Calu3 (cell line): ENCODE measurements at regions not wholly inside any gene's neighbourhood (a gene's known extent, or its start where the extent isn't known, plus 50 kb on each side); places are given as distances from the start of the nearest gene placed in this dataset.

ENCODE experiments used
- BruUV-seq: library from RNA; stranded (reverse); fragments of 400-500 nt; replicated peaks from 2 replicates; lab custom pipeline; 2021; lab: Mats Ljungman, UMichigan
- CTCF ChIA-PET: fragments of 300-600 bp; sonication (Branson Sonifier 250); formaldehyde crosslinking; loops from one replicate; lab custom pipeline; 2022; ENCODE audit warnings: antibody characterized with exemption; lab: Charles Lee
- DNase-seq: peaks from one replicate; pipeline ENCODE4 v3.0.0; 2022
- H3K27ac Mint-ChIP-seq: one replicate; pipeline ENCODE4 v1.8.0; 2022; ENCODE audit warnings: mixed read lengths; ENCODE audit not compliant: unreplicated experiment
- H3K27me3 Mint-ChIP-seq: one replicate; pipeline ENCODE4 v1.8.0; 2022; ENCODE audit warnings: mixed read lengths; ENCODE audit not compliant: unreplicated experiment
- H3K36me3 Mint-ChIP-seq: one replicate; pipeline ENCODE4 v1.8.0; 2022; ENCODE audit warnings: mild to moderate bottlenecking, moderate library complexity, mixed read lengths; ENCODE audit not compliant: insufficient read depth, unreplicated experiment
- H3K4me1 Mint-ChIP-seq: one replicate; pipeline ENCODE4 v1.8.0; 2022; ENCODE audit warnings: mild to moderate bottlenecking, low read depth, mixed read lengths; ENCODE audit not compliant: unreplicated experiment
- H3K4me3 Mint-ChIP-seq: one replicate; pipeline ENCODE4 v1.8.0; 2022; ENCODE audit warnings: mild to moderate bottlenecking, low read depth, moderate library complexity, mixed read lengths; ENCODE audit not compliant: unreplicated experiment
- H3K9me3 Mint-ChIP-seq: one replicate; pipeline ENCODE4 v1.8.0; 2022; ENCODE audit warnings: low read depth, mixed read lengths; ENCODE audit not compliant: unreplicated experiment
- CTCF ChIP-seq: fragments of 200-600 bp; IDR thresholded peaks from one replicate; pipeline ENCODE4 v1.8.0; 2022; ENCODE audit warnings: antibody characterized with exemption; ENCODE audit not compliant: unreplicated experiment
- intact Hi-C: fragments of 100-400 bp; cut with micrococcal nuclease; formaldehyde crosslinking; loops from one replicate; pipeline ENCODE4 v1.10.0; 2022; ENCODE audit not compliant: unreplicated experiment

- intact Hi-C loops: no loop called here
- CTCF ChIA-PET: no interaction called here
- TF ChIP-seq CTCF: no peak
- Mint-ChIP-seq H3K4me1 (no peaks in the 10 kb centered on the region), H3K27me3 (no peaks in the 10 kb centered on the region), H3K36me3 (no peaks in the 10 kb centered on the region), H3K27ac (no peak overlapping the region), H3K9me3 (peaks cover 22% of the 10 kb centered on the region), H3K4me3 (no peak overlapping the region)
- no peak for DNase-seq
- no TSS peak for BruUV-seq
These were observed 76.4 kb upstream of the DAB1 start for GRCh38 chr1:57500136-57500830.

- CTCF ChIA-PET: no interaction called here
- intact Hi-C loops: no loop called here
- no peak for TF ChIP-seq CTCF
- no peak overlapping the region for H3K27ac Mint-ChIP-seq
- DNase-seq: no peak
- peaks cover 14% of the 10 kb centered on the region for H3K27me3 Mint-ChIP-seq
- no peaks in the 10 kb centered on the region for H3K36me3 Mint-ChIP-seq
- BruUV-seq: no TSS peak
- no peaks in the 10 kb centered on the region for H3K4me1 Mint-ChIP-seq
- no peak overlapping the region for H3K4me3 Mint-ChIP-seq
- H3K9me3 Mint-ChIP-seq: peaks cover 28% of the 10 kb centered on the region
These were observed 70.7 kb upstream of the DAB1 start for GRCh38 chr1:57494530-57495079.

- TF ChIP-seq CTCF: no peak
- CTCF ChIA-PET: no interaction called here
- no peak overlapping the region for H3K27ac Mint-ChIP-seq
- H3K4me3 Mint-ChIP-seq: no peak overlapping the region
- no TSS peak for BruUV-seq
- peaks cover 22% of the 10 kb centered on the region for H3K9me3 Mint-ChIP-seq
- intact Hi-C loops: no loop called here
- no peak for DNase-seq
- H3K36me3 Mint-ChIP-seq: no peaks in the 10 kb centered on the region
- H3K4me1 Mint-ChIP-seq: no peaks in the 10 kb centered on the region
- H3K27me3 Mint-ChIP-seq: peaks cover 14% of the 10 kb centered on the region
These were observed 68.8 kb upstream of the DAB1 start for GRCh38 chr1:57492586-57493226.

- peaks cover 16% of the 10 kb centered on the region for H3K9me3 Mint-ChIP-seq
- no peak for TF ChIP-seq CTCF
- BruUV-seq: no TSS peak
- CTCF ChIA-PET: no interaction called here
- H3K27ac Mint-ChIP-seq: no peak overlapping the region
- no peaks in the 10 kb centered on the region for H3K4me1 Mint-ChIP-seq
- H3K27me3 Mint-ChIP-seq: peaks cover 14% of the 10 kb centered on the region
- no peak overlapping the region for H3K4me3 Mint-ChIP-seq
- intact Hi-C loops: no loop called here
- H3K36me3 Mint-ChIP-seq: no peaks in the 10 kb centered on the region
- DNase-seq: no peak
These were observed 65.6 kb upstream of the DAB1 start for GRCh38 chr1:57489358-57490036.
